NCI-H2196 treated with DMSO at 0.1 percent for 48 hours (cell line): ENCODE measurements at regions not wholly inside any gene's neighbourhood (a gene's known extent, or its start where the extent isn't known, plus 50 kb on each side); places are given as distances from the start of the nearest gene placed in this dataset.

Experiments
- DNase-seq: peaks from one replicate; lab custom pipeline; 2025; ENCODE audit not compliant: unreplicated experiment; lab: John Stamatoyannopoulos, UW

- DNase-seq, result no peak
Observed at GRCh38 chr2:16165518-16166326, 225.4 kb downstream of the MYCN start.

GRCh38 chr2:16162491-16163040 lies 222.2 kb downstream of the MYCN start:
- DNase-seq, result no peak

GRCh38 chr2:16161768-16162490 lies 221.6 kb downstream of the MYCN start:
- DNase-seq, result no peak

- no peak for DNase-seq
Observed at GRCh38 chr2:16161085-16161565, 220.8 kb downstream of the MYCN start.

GRCh38 chr2:16160281-16161084 lies 220.1 kb downstream of the MYCN start:
- no peak for DNase-seq

- no peak for DNase-seq
Observed at GRCh38 chr2:16156411-16156810, 216.1 kb downstream of the MYCN start.

- no peak for DNase-seq
Observed at GRCh38 chr2:16155766-16156165, 215.4 kb downstream of the MYCN start.

GRCh38 chr2:16155366-16155765 lies 215.0 kb downstream of the MYCN start:
- no peak for DNase-seq

GRCh38 chr2:16154501-16155280 lies 214.3 kb downstream of the MYCN start:
- DNase-seq, result no peak

- no peak for DNase-seq
Observed at GRCh38 chr2:16154061-16154460, 213.7 kb downstream of the MYCN start.

GRCh38 chr2:16153754-16154035 lies 213.3 kb downstream of the MYCN start:
- no peak for DNase-seq

- no peak for DNase-seq
Observed at GRCh38 chr2:16152928-16153753, 212.8 kb downstream of the MYCN start.

- DNase-seq, result no peak
Observed at GRCh38 chr2:16152071-16152927, 211.9 kb downstream of the MYCN start.

GRCh38 chr2:16151651-16152050 lies 211.3 kb downstream of the MYCN start:
- DNase-seq, result no peak

GRCh38 chr2:16151281-16151570 lies 210.9 kb downstream of the MYCN start:
- DNase-seq, result no peak

- no peak for DNase-seq
Observed at GRCh38 chr2:16150456-16151280, 210.3 kb downstream of the MYCN start.

- DNase-seq, result no peak
Observed at GRCh38 chr2:16149349-16150243, 209.2 kb downstream of the MYCN start.
